GM13977 (cell line): ENCODE measurements at regions not wholly inside any gene's neighbourhood (a gene's known extent, or its start where the extent isn't known, plus 50 kb on each side); places are given as distances from the start of the nearest gene placed in this dataset.

ENCODE experiments used
- DNase-seq: peaks from one replicate; pipeline ENCODE4 v3.0.0; 2012; ENCODE audit warnings: low spot score
- in situ Hi-C: fragments of 300-500 bp; cut with MboI; formaldehyde crosslinking; loops from one replicate; pipeline ENCODE4 v1.12.0; 2022; ENCODE audit warnings: low sequenced_read_pairs, low pct_unique_long_range_greater_than_20kb, mixed read lengths, inconsistent platforms; ENCODE audit not compliant: unreplicated experiment
- TF ChIP-seq, protein P1 (sequence below): IDR thresholded peaks from 2 replicates; pipeline ENCODE4 v1.5.1; 2012; ENCODE audit warnings: mild to moderate bottlenecking, control low read depth; ENCODE audit not compliant: insufficient read depth; ENCODE audit errors: extremely low read depth, missing control alignments

DNA sequence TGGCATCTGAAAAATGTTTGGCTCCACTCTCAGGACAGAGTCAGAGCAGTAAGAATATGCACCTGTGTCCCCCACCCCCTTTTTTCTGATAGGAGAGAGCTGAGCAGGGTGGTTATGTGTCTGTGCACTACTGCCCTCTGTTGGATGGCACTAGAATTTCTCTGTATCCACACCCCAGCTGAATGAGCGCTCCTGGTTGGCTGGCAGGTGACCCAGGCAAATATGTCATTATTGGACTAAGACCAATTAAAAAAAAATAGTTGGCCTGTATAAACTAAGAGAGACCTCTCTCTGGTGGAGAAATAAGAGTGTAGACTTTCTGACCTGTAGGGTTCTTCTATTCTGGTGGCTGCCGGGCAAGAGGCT is 107.0 kb downstream of the PTCSC3 start:
- in situ Hi-C loops = loop anchor here (10.0 to 25.0 kb wide), 2 partner anchors 185 to 293 kb away; no protein-coding TSS in a partner anchor
- TF ChIP-seq, protein P1, sequence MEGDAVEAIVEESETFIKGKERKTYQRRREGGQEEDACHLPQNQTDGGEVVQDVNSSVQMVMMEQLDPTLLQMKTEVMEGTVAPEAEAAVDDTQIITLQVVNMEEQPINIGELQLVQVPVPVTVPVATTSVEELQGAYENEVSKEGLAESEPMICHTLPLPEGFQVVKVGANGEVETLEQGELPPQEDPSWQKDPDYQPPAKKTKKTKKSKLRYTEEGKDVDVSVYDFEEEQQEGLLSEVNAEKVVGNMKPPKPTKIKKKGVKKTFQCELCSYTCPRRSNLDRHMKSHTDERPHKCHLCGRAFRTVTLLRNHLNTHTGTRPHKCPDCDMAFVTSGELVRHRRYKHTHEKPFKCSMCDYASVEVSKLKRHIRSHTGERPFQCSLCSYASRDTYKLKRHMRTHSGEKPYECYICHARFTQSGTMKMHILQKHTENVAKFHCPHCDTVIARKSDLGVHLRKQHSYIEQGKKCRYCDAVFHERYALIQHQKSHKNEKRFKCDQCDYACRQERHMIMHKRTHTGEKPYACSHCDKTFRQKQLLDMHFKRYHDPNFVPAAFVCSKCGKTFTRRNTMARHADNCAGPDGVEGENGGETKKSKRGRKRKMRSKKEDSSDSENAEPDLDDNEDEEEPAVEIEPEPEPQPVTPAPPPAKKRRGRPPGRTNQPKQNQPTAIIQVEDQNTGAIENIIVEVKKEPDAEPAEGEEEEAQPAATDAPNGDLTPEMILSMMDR = peak; percentile 83
- peak; percentile 50 for DNase-seq

DNA sequence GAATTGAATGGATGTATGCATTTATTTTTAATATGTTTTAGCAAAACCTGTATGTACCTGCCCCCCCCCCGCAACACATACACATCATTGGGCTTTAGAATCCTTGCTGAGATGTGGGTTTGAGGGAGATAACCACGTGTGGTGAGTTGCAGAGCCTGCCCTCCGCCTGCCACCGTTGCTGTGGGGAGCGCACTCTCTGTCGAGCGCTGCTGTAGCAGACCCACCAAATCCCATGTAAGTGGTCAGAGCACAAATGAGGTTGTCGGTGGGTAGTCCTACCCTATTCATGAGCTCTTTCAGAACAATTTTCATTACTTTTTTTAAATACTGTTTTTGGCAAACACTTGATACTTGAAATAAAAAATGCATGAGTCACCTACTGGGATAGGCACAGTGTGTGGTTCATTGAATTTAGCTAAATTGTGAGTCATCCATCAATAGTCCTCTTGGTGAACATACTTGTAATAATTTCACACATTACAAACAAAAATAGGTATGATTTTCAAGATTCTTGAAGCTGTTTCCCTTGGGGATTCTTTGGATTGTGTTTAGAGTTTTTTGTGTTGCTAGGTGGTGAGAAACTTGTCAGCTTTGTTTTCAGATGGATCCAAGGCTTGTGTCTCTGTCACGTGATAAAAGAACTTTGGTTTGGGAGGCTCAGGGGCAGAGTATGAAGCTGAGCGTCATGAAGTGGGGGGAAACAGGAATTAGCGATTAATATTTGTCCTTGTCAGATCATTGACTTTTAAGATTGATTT is 107.6 kb downstream of the PTCSC3 start:
- in situ Hi-C loops = loop anchor here (10.0 to 25.0 kb wide), 2 partner anchors 184 to 293 kb away; no protein-coding TSS in a partner anchor
- TF ChIP-seq, protein P1 = no peak
- no peak for DNase-seq

DNA sequence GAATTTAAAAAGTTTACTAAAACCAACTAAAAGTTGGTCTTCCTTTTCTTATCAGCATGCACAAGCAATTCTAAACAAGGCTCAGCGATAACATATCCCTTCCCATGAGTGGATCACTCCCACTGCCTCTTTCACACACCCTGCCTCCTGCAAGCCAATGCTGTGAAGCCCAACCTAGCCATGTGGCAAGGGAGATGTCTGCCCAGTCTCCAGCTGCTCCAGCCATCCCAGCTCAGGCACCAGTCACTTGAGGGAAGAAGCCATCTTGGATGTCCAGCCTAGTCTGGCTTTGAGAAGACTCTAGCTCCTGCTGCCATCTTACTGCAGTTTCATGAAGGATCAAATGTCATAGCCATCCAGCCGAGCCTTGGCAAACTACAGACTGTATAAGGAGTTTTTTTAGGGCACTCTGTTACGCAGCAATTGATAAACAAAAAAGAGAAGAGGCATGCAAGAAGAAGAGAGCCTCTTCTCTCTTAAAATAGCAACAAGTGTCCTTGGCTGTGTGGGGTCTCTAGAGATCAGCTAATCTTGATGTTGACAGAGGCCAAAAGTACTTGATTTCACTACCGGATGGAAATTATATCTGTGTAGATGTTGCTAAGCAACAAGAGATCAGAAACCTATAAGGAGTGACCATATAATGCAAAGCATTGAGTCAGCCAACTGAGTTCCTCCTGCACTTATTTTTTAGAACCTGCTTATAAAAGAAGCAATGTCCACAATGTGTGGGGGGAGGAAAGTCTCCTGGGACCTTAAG is 108.9 kb downstream of the PTCSC3 start:
- TF ChIP-seq, protein P1 = no peak
- in situ Hi-C loops = loop anchor here (10.0 to 25.0 kb wide), 2 partner anchors 183 to 295 kb away; no protein-coding TSS in a partner anchor
- no peak for DNase-seq

DNA sequence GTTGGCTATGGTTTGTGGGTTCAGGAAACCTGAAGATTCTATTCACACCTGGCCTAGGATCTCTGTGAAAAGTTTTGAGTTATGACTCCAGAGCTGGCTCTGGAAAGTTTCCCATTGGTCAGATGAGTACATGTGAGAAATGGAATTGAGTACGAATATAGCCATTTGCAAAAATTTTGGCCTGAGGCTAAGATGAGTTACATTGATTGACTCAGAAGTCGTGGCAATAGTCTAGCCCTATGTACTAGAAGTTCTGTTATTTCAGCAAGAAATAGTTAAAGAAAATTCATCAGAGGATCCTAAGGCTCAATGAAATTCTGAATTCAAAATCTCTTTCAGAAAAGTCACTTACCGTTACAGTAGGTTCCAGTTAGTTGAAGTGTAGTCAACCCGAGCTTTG is 109.9 kb downstream of the PTCSC3 start:
- in situ Hi-C loops = loop anchor here (10.0 to 25.0 kb wide), 2 partner anchors 182 to 296 kb away; no protein-coding TSS in a partner anchor
- no peak for DNase-seq
- TF ChIP-seq, protein P1 = no peak

DNA sequence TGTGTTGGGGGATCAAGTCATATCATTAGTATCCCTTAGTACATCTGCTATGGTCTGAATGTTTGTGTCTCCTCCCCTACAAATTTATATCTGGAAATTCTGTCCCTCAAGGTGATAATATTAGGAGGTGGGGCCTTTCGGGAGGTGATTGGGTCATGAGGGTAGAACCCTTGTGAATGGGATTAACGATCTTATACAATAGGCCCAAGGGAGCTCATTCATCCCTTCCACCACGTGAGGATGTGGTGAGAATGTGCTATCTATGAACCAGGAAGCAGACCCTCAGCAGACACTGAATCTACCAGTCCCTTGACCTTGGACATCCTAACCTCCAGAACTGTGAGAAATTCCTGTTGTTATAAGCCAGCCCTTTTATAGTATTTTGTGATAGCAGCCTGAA is 110.7 kb downstream of the PTCSC3 start:
- no peak for DNase-seq
- in situ Hi-C loops = loop anchor here (10.0 to 25.0 kb wide), 2 partner anchors 181 to 296 kb away; no protein-coding TSS in a partner anchor
- TF ChIP-seq, protein P1 = no peak

DNA sequence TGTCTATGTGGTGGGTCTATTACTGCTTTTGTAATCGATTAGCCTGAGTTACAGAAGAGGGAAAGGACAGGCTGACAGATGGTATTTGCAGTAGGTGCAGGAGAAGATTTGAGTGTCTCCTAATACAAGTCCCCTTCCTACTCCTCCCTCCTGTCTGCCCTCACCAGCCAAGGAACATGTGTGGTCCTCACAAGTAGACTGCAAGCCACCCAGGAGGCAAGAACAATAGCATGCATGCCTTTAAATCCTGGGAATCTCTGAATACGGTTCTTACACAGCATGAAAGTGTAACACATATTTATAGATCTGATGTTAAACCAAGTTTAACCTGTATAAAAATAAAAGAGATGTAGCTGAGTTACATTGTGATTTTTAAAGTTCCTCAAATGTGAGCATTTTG is 117.0 kb downstream of the PTCSC3 start:
- TF ChIP-seq, protein P1 = no peak
- no peak for DNase-seq
- in situ Hi-C loops = loop anchor here (25.0 kb wide), 1 partner anchor 303 kb away; no protein-coding TSS in a partner anchor
